Astrocyte of the spinal cord (primary cell): ENCODE measurements at regions not wholly inside any gene's neighbourhood (a gene's known extent, or its start where the extent isn't known, plus 50 kb on each side); places are given as distances from the start of the nearest gene placed in this dataset.
A peak's percentile ranks its signal among the peaks of the same experiment; 100 is the strongest.

Experiments used
- DNase-seq: peaks from one replicate; pipeline ENCODE4 v3.0.0; 2011; ENCODE audit warnings: low read depth, low spot score
- H3K4me3 ChIP-seq: 2 replicates; pipeline ENCODE4 v1.5.1; 2011; ENCODE audit warnings: low read depth, mild to moderate bottlenecking, low read length, moderate library complexity
- in situ Hi-C: cut with HindIII; loops from 2 replicates; pipeline ENCODE4 v1.10.0; 2017; ENCODE audit warnings: low sequenced_read_pairs
- TF ChIP-seq, protein P1 (sequence below): IDR thresholded peaks from 2 replicates; pipeline ENCODE4 v1.5.1; 2012; ENCODE audit warnings: low read depth, mild to moderate bottlenecking, low read length, inconsistent platforms

- H3K4me3 ChIP-seq = no peak overlapping the region
- no peak for DNase-seq
- in situ Hi-C loops = no loop called here
- TF ChIP-seq, protein P1, sequence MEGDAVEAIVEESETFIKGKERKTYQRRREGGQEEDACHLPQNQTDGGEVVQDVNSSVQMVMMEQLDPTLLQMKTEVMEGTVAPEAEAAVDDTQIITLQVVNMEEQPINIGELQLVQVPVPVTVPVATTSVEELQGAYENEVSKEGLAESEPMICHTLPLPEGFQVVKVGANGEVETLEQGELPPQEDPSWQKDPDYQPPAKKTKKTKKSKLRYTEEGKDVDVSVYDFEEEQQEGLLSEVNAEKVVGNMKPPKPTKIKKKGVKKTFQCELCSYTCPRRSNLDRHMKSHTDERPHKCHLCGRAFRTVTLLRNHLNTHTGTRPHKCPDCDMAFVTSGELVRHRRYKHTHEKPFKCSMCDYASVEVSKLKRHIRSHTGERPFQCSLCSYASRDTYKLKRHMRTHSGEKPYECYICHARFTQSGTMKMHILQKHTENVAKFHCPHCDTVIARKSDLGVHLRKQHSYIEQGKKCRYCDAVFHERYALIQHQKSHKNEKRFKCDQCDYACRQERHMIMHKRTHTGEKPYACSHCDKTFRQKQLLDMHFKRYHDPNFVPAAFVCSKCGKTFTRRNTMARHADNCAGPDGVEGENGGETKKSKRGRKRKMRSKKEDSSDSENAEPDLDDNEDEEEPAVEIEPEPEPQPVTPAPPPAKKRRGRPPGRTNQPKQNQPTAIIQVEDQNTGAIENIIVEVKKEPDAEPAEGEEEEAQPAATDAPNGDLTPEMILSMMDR = no peak
These were observed 130.3 kb upstream of the FOXF1 start for GRCh38 chr16:86380030-86380429.

DNA sequence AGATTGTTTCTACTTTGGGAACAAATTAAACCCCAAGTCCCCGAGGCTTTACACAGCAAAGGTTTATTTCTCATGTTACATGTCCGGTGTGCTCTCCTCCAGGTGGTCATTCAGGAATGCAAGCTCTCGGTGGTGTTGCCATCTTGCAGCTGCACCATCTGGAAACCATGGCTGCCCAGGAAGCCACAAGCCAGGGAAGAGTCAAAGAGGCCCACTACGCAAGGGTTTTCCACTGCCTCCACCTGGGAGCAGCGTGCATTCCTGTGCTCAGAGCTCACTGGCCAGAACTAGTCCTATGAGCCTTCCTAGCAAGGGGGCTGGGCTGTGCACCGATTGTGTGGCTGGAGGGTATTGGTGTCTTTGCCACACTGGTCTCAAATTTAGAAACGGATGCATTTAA lies 128.8 kb upstream of the FOXF1 start:
- DNase-seq = no peak
- TF ChIP-seq, protein P1 = no peak
- in situ Hi-C loops = no loop called here
- H3K4me3 ChIP-seq = no peak overlapping the region

DNA sequence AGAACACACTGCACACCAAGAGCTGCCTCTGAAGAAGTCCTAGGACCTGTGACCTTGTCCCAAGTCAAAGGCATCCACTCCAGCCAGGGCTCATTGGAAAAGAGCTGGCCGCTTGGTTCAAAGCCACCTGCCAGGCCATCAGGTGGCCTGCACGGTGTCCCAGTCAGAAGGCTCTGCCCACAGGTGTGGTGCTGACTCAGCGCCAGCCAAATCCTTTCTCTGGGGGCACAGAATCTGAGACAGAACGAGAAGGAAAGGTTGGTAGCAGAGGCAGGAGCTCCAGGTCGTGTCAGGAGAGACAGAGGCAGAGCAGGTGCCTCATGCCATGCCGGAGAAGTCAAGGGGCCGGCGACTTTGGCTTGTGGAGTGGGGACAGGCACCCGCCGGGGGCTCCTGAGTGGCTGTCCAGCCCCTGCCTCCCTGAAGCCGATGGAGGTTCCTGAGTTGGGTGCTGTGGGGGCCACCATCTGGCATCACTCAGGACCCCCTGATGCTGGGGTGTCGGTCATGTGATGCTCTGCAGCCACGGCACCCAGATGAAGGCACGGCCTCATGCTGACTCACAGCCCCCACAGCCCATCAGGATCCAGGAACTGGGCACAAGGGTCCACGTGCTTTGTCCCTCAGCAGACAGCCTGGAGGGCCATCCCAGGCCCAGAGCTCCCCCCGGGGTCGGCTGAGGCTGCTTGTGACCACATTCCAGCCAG lies 128.1 kb upstream of the FOXF1 start:
- TF ChIP-seq, protein P1 = no peak
- H3K4me3 ChIP-seq = no peak overlapping the region
- in situ Hi-C loops = no loop called here
- DNase-seq = no peak

GRCh38 chr16:86382774-86383407 lies 127.4 kb upstream of the FOXF1 start:
- in situ Hi-C loops = no loop called here
- TF ChIP-seq, protein P1 = no peak
- H3K4me3 ChIP-seq = no peak overlapping the region
- DNase-seq = no peak

DNA sequence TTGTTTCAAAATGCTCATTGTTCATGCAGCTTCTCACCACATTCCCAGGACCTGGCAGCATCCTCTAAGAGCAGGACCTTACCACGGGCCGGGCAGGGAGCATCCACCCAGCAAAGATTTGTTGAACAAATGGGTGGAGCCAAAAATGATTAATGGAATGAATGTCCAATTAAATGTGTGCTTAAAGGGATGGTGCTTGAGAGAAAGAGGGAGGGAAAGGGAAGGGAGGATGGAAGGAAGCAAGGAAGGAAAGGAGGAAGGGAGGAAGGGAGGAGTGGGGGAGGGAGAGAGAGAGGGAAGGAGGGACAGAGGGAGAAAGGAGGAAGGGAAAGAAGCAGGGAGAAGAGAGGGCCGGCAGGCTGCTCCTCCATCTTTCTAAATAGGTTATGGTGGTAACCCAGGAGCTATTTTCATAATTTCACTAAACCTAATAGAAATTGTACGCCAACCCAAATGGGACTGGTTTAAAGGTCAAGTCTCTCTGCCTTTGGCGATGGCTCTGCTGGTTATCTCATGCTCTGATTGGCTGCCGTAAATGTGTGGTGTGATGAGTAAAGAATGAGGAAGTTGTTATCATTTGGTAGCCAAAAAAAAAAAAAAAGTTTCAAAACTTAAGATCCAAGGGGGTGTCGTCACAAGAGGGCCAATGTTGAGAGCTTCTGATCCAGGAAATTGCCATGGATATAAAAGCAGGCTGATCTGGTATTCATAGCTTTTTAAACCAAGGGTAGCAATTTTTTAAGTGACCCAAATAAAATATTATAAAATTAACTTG lies 126.7 kb upstream of the FOXF1 start:
- DNase-seq = peak; percentile 53
- H3K4me3 ChIP-seq = no peak overlapping the region
- TF ChIP-seq, protein P1 = no peak
- in situ Hi-C loops = no loop called here

- TF ChIP-seq, protein P1 = no peak
- no peak for DNase-seq
- in situ Hi-C loops = no loop called here
- no peak overlapping the region for H3K4me3 ChIP-seq
These were observed 126.1 kb upstream of the FOXF1 start for GRCh38 chr16:86384263-86384649.
